ENCODE measurements at regions not wholly inside any gene's neighbourhood (a gene's known extent, or its start where the extent isn't known, plus 50 kb on each side); places are given as distances from the start of the nearest gene placed in this dataset.

- no peak for TF ChIP-seq ATF3 (IDR thresholded peaks at IDR 0.05; ENCODE audit: borderline replicate concordance, extremely low read depth, low read depth, low read length)
- TF ChIP-seq RFX5 (IDR thresholded peaks at IDR 0.05; ENCODE audit: low read depth, low read length), result no peak
- TF ChIP-seq CTCF (IDR thresholded peaks at IDR 0.05 in 2 of 3, conservative IDR thresholded peaks at IDR 0.05 in 1 of 3; ENCODE audit: control insufficient read depth in 2 of 3, extremely low read depth in 1 of 3, insufficient read depth in 1 of 3, low read depth in 3 of 3, low read length in 3 of 3), result no peak
- TF ChIP-seq, protein P1, sequence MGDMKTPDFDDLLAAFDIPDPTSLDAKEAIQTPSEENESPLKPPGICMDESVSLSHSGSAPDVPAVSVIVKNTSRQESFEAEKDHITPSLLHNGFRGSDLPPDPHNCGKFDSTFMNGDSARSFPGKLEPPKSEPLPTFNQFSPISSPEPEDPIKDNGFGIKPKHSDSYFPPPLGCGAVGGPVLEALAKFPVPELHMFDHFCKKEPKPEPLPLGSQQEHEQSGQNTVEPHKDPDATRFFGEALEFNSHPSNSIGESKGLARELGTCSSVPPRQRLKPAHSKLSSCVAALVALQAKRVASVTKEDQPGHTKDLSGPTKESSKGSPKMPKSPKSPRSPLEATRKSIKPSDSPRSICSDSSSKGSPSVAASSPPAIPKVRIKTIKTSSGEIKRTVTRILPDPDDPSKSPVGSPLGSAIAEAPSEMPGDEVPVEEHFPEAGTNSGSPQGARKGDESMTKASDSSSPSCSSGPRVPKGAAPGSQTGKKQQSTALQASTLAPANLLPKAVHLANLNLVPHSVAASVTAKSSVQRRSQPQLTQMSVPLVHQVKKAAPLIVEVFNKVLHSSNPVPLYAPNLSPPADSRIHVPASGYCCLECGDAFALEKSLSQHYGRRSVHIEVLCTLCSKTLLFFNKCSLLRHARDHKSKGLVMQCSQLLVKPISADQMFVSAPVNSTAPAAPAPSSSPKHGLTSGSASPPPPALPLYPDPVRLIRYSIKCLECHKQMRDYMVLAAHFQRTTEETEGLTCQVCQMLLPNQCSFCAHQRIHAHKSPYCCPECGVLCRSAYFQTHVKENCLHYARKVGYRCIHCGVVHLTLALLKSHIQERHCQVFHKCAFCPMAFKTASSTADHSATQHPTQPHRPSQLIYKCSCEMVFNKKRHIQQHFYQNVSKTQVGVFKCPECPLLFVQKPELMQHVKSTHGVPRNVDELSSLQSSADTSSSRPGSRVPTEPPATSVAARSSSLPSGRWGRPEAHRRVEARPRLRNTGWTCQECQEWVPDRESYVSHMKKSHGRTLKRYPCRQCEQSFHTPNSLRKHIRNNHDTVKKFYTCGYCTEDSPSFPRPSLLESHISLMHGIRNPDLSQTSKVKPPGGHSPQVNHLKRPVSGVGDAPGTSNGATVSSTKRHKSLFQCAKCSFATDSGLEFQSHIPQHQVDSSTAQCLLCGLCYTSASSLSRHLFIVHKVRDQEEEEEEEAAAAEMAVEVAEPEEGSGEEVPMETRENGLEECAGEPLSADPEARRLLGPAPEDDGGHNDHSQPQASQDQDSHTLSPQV (IDR thresholded peaks at IDR 0.05), result no peak
- no peak for TF ChIP-seq MXI1 (IDR thresholded peaks at IDR 0.05; ENCODE audit: low read depth, low read length)
- no peak for TF ChIP-seq MAX (IDR thresholded peaks at IDR 0.05; ENCODE audit: low read depth, low read length)
Measured at GRCh38 chr6:3618642-3619041, 132.9 kb downstream of the PXDC1 start.

Data from GM12878 (cell line).